Thyroid gland (tissue), 4 donors: ENCODE measurements at regions not wholly inside any gene's neighbourhood (a gene's known extent, or its start where the extent isn't known, plus 50 kb on each side); places are given as distances from the start of the nearest gene placed in this dataset.

Experiments used
- CTCF ChIP-seq, 6 experiments: fragments of 200-600 bp in 3 of 6; fragments of 450-650 bp in 3 of 6; sonication (generic) in 3 of 6; IDR thresholded peaks; one replicate each; pipeline ENCODE4 v1.5.1; 2016 to 2019; ENCODE audit warnings: antibody characterized with exemption in 6 of 6, mild to moderate bottlenecking in 2 of 6, inconsistent platforms in 1 of 6, moderate library complexity in 1 of 6
- POLR2A ChIP-seq, 2 donors: fragments of 450-650 bp; IDR thresholded peaks; one replicate each; pipeline ENCODE4 v1.6.1; 2017; ENCODE audit warnings: antibody characterized with exemption in 2 of 2, mild to moderate bottlenecking in 2 of 2, moderate library complexity in 1 of 2

GRCh38 chr21:19522381-19522780 lies 1118.8 kb upstream of the TMPRSS15 start:
- TF ChIP-seq CTCF (IDR thresholded peaks at IDR 0.05) (no peak), POLR2A (IDR thresholded peaks at IDR 0.05) (no peak)
